ENCODE measurements at regions not wholly inside any gene's neighbourhood (a gene's known extent, or its start where the extent isn't known, plus 50 kb on each side); places are given as distances from the start of the nearest gene placed in this dataset.
"Not testable (repeated sequence)": the region's sequence is repeated elsewhere in the genome, so short reads cannot be mapped to it uniquely, and the experiment has no call there.

- H3K9me3 ChIP-seq = peaks cover 12% of the 10 kb centered on the region
- no peaks in the 10 kb centered on the region for H3K4me1 ChIP-seq
- H3K27me3 Mint-ChIP-seq (ENCODE audit: insufficient read depth, unreplicated experiment) = peaks cover 3% of the 10 kb centered on the region
- H3K27ac Mint-ChIP-seq (ENCODE audit: unreplicated experiment) = no peak overlapping the region
- TF ChIP-seq CTCF (IDR thresholded peaks at IDR 0.05; ENCODE audit: insufficient read depth in 1 of 2, low read depth in 1 of 2, low read length in 1 of 2, severe bottlenecking in 1 of 2, unreplicated experiment in 1 of 2) = no peak
- POLR2A ChIA-PET = no interaction called here
- H3K4me3 ChIP-seq (ENCODE audit: low read depth, low read length) = no peak overlapping the region
- CTCF ChIA-PET = no interaction called here
- H3K36me3 Mint-ChIP-seq (ENCODE audit: insufficient read depth, unreplicated experiment) = no peaks in the 10 kb centered on the region
- H3K27me3 ChIP-seq (replicated peaks; ENCODE audit: control insufficient read depth, insufficient read depth, low read length) = no peaks in the 10 kb centered on the region
- no peak overlapping the region for H3K4me3 Mint-ChIP-seq (ENCODE audit: unreplicated experiment)
- no peaks in the 10 kb centered on the region for H3K4me1 Mint-ChIP-seq (ENCODE audit: low read depth, unreplicated experiment)
- H3K36me3 ChIP-seq (ENCODE audit: control insufficient read depth, insufficient read depth, low read length) = no peaks in the 10 kb centered on the region
- intact Hi-C loops (cut with micrococcal nuclease; ENCODE audit: unreplicated experiment) = no loop called here
- H3K9me3 Mint-ChIP-seq (ENCODE audit: unreplicated experiment) = peaks cover 23% of the 10 kb centered on the region
- peak in 1 of 2 experiments; percentile 9 for DNase-seq
- no TSS peak for BruUV-seq (replicated peaks)
These were observed 54.4 kb upstream of the SH3PXD2B start for GRCh38 chr5:172508471-172509404.

- BruUV-seq (replicated peaks); intact Hi-C loops (cut with micrococcal nuclease; ENCODE audit: unreplicated experiment): not testable (repeated sequence)
These were observed 53.2 kb upstream of the SH3PXD2B start for GRCh38 chr5:172507485-172507884.

GRCh38 chr5:172506921-172507320, 52.6 kb upstream of the SH3PXD2B start:
- CTCF ChIA-PET = no interaction called here
- no peak overlapping the region for H3K27ac Mint-ChIP-seq (ENCODE audit: unreplicated experiment)

More at GRCh38 chr5:172507485-172507884, 53.2 kb upstream of the SH3PXD2B start:
- POLR2A ChIA-PET; H3K9me3 ChIP-seq; H3K27me3 Mint-ChIP-seq (ENCODE audit: insufficient read depth, unreplicated experiment); H3K4me1 Mint-ChIP-seq (ENCODE audit: low read depth, unreplicated experiment); DNase-seq; CTCF ChIA-PET; H3K27me3 ChIP-seq (replicated peaks; ENCODE audit: control insufficient read depth, insufficient read depth, low read length); H3K4me3 ChIP-seq (ENCODE audit: low read depth, low read length); H3K36me3 Mint-ChIP-seq (ENCODE audit: insufficient read depth, unreplicated experiment); H3K27ac Mint-ChIP-seq (ENCODE audit: unreplicated experiment); H3K36me3 ChIP-seq (ENCODE audit: control insufficient read depth, insufficient read depth, low read length); H3K4me1 ChIP-seq; H3K4me3 Mint-ChIP-seq (ENCODE audit: unreplicated experiment): not testable (repeated sequence)
- H3K9me3 Mint-ChIP-seq (ENCODE audit: unreplicated experiment) = peaks cover 10% of the 10 kb centered on the region

More at GRCh38 chr5:172506921-172507320, 52.6 kb upstream of the SH3PXD2B start:
- H3K27me3 ChIP-seq (replicated peaks; ENCODE audit: control insufficient read depth, insufficient read depth, low read length) = no peaks in the 10 kb centered on the region
- Mint-ChIP-seq H3K4me3 (ENCODE audit: unreplicated experiment) (no peak overlapping the region), H3K27me3 (ENCODE audit: insufficient read depth, unreplicated experiment) (peaks cover 4% of the 10 kb centered on the region), H3K36me3 (ENCODE audit: insufficient read depth, unreplicated experiment) (no peaks in the 10 kb centered on the region), H3K9me3 (ENCODE audit: unreplicated experiment) (peaks cover 7% of the 10 kb centered on the region), H3K4me1 (ENCODE audit: low read depth, unreplicated experiment) (no peaks in the 10 kb centered on the region)
- no peaks in the 10 kb centered on the region for H3K36me3 ChIP-seq (ENCODE audit: control insufficient read depth, insufficient read depth, low read length)
- H3K9me3 ChIP-seq = peaks cover 3% of the 10 kb centered on the region
- no peak overlapping the region for H3K4me3 ChIP-seq (ENCODE audit: low read depth, low read length)
- no peaks in the 10 kb centered on the region for H3K4me1 ChIP-seq
- peak in 1 of 2 experiments; percentile 14 for DNase-seq
- no TSS peak for BruUV-seq (replicated peaks)
- POLR2A ChIA-PET = no interaction called here
- TF ChIP-seq CTCF (IDR thresholded peaks at IDR 0.05; ENCODE audit: insufficient read depth in 1 of 2, low read depth in 1 of 2, low read length in 1 of 2, severe bottlenecking in 1 of 2, unreplicated experiment in 1 of 2) = no peak
- intact Hi-C loops (cut with micrococcal nuclease; ENCODE audit: unreplicated experiment) = no loop called here

All from Caco-2 (cell line).